ENCODE measurements at regions not wholly inside any gene's neighbourhood (a gene's known extent, or its start where the extent isn't known, plus 50 kb on each side); places are given as distances from the start of the nearest gene placed in this dataset.

DNA sequence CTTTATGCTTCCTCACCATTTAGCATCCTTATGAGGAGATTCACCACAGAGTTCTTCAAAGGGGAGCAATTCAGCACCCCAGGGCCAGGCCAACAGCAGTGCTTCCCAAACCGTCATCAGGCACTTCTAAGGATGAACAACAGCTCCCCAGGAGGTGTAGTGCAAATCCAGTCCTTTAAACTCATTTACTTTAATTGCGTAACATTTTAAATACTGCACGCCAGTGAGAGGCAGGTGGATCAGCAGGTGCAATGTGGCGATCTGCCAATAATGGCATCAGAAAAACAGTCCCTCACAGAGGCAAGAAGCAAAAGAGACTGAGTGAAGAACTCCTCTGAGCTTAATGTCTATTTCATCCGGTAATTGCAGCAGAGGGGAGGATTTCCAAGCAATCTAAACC lies 770.9 kb upstream of the FOXG1 start:
- TF ChIP-seq MAX (IDR thresholded peaks at IDR 0.05), result no peak
- TF ChIP-seq YY1 (IDR thresholded peaks at IDR 0.05; ENCODE audit: low read depth), result no peak
- TF ChIP-seq TAF1 (IDR thresholded peaks at IDR 0.05; ENCODE audit: low read depth), result no peak
- no peak for TF ChIP-seq REST (IDR thresholded peaks at IDR 0.05; ENCODE audit: low read depth)
- no peak for TF ChIP-seq EGR1 (IDR thresholded peaks at IDR 0.05)
- TF ChIP-seq EP300 (IDR thresholded peaks at IDR 0.05; ENCODE audit: borderline replicate concordance), result no peak
- no peak for TF ChIP-seq TEAD4 (IDR thresholded peaks at IDR 0.05)
